ENCODE measurements at regions not wholly inside any gene's neighbourhood (a gene's known extent, or its start where the extent isn't known, plus 50 kb on each side); places are given as distances from the start of the nearest gene placed in this dataset.

DNA sequence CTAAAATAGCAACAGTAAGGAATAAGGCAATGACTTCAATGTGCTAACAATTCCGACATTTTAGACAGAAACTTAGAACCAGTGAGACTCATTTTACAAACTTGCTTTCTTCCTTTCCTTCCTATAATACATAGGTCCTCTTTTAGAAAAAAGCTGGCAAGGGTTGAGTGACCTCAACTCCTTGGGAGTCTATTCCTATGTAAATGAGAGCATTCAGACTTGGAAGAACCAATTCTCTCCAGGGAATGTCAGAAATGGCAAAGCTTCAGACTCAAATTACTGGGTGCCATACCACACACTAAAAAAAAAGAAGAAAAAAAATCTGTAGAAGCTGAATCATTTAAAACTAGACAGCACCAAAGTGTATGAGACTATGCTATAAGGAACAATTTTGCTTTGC is 1328.2 kb downstream of the OLFM4 start:
- no peak for DNase-seq (ENCODE audit: low read depth)
- TF ChIP-seq, protein P1, sequence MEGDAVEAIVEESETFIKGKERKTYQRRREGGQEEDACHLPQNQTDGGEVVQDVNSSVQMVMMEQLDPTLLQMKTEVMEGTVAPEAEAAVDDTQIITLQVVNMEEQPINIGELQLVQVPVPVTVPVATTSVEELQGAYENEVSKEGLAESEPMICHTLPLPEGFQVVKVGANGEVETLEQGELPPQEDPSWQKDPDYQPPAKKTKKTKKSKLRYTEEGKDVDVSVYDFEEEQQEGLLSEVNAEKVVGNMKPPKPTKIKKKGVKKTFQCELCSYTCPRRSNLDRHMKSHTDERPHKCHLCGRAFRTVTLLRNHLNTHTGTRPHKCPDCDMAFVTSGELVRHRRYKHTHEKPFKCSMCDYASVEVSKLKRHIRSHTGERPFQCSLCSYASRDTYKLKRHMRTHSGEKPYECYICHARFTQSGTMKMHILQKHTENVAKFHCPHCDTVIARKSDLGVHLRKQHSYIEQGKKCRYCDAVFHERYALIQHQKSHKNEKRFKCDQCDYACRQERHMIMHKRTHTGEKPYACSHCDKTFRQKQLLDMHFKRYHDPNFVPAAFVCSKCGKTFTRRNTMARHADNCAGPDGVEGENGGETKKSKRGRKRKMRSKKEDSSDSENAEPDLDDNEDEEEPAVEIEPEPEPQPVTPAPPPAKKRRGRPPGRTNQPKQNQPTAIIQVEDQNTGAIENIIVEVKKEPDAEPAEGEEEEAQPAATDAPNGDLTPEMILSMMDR (conservative IDR thresholded peaks at IDR 0.05; ENCODE audit: control insufficient read depth, insufficient read depth, low read depth, low read length), result no peak
- no peak overlapping the region for H3K4me3 ChIP-seq (ENCODE audit: control insufficient read depth, low read depth, low read length)

DNA sequence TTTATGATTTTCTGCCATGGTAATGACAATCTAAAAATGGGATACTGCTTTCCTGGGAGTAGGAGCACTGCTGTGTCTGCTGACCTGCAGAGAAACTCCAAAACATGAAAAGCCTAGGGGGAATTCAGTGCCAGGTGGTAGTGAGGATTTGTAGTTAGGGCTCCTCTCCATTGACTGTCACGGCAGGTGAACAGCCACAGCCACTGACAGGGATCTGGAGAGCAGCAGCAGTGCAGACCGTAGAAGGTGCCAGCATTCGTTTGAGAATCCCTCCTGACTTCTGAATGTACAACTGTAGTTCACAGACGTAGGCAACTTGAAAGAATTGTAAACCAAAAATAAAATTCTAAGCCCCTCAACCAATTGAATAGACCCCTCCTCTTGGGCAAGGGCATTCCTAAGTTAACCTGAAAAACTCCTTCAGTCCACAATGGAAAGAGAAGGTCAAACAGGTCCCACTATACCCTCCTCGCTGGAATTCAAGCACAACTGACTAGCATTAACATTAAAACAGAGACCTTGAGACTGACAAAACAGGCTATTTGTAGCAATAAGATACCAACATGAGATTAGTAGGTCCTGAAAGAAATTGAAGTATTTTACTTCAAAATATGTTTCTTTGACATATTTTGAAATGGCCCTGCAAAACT is 1328.8 kb downstream of the OLFM4 start:
- DNase-seq (ENCODE audit: low read depth), result no peak
- no peak overlapping the region for H3K4me3 ChIP-seq (ENCODE audit: control insufficient read depth, low read depth, low read length)
- TF ChIP-seq, protein P1 (conservative IDR thresholded peaks at IDR 0.05; ENCODE audit: control insufficient read depth, insufficient read depth, low read depth, low read length), result no peak

DNA sequence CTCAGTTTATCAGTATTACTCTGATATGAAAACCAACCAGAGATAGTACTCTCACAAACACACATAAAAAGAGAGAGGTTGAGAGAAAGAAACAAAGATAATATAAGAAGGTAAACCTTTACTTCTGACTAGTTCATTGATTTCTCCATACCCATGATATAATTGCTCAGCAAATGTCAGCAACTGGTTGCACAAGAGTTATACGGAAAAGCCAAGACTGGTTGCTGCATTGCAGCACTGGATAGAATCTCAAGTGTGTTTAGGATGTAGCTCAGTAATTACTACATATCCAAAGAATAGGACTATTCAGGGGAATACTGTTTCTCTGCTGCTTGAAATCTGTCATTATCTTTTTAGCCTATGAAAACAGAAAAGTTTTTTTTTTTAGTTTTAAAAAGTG is 1332.8 kb downstream of the OLFM4 start:
- TF ChIP-seq, protein P1 (conservative IDR thresholded peaks at IDR 0.05; ENCODE audit: control insufficient read depth, insufficient read depth, low read depth, low read length), result no peak
- no peak overlapping the region for H3K4me3 ChIP-seq (ENCODE audit: control insufficient read depth, low read depth, low read length)
- no peak for DNase-seq (ENCODE audit: low read depth)

DNA sequence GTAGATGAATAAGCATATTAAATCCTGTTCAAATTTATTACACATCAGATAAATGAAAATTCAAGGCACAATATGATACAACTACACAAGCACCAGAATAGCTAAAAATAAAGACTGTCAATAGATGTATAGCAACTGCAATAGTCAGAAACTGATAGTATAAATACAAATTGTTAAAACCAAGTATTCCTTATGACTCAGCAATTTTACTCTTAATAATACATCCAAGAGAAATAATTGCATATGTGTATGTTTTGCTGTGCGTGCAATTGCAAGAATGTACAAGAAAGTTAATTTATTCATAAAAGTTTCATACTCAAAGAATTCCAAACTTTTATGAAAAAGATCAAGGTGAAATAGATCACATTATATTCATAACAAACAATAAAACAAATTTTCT is 1338.1 kb downstream of the OLFM4 start:
- TF ChIP-seq, protein P1 (conservative IDR thresholded peaks at IDR 0.05; ENCODE audit: control insufficient read depth, insufficient read depth, low read depth, low read length), result no peak
- DNase-seq (ENCODE audit: low read depth), result no peak
- H3K4me3 ChIP-seq (ENCODE audit: control insufficient read depth, low read depth, low read length), result no peak overlapping the region

DNA sequence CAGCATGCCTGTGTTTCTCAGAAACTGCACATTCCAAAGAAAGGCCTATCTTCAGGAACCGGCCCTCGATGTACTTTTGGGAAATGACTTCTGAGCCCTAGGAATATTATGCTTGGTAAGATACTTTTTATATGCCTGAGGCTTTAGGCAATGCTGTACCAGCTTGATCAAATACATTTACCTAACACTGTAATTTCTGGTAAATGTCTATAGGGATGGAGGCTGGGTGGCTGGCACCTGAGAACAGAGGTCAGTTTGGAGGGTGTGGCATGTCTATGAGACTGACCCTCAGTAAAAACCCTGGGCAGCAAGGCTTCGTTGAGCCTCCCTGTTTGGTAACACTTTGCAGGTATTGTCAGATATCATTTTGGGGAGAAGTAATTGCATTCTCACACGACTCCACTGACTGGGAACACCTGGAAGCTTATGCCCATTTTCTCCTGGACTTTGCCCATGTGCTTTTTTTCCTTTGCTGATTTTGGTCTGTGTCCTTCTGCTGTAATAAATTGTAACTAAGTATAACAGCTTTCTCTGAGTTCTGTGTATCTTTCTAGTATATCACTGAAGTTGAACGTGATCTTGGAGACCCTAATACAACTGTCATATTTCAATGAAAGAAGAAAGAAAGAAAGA is 1339.1 kb downstream of the OLFM4 start:
- no peak overlapping the region for H3K4me3 ChIP-seq (ENCODE audit: control insufficient read depth, low read depth, low read length)
- DNase-seq (ENCODE audit: low read depth), result no peak
- TF ChIP-seq, protein P1 (conservative IDR thresholded peaks at IDR 0.05; ENCODE audit: control insufficient read depth, insufficient read depth, low read depth, low read length), result no peak

DNA sequence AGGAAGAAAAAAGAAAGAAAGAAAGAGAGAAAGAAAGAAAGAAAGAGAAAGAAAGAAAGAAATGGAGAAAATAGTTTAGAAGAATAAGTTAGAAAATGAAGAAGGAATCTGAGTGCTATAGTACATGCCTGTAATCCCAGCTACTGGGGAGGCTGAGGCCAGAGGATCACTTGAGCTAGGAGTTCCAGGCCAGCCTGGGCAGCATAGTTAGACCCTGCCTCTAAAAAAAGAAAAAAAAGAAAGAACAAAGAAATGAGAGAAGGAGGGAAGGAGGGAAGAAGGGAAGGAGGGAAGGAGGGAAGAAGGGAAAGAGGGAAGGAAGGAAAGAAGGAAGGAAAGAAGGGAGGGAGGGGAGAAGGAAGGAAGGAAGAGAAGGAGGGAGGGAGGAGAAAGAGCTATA is 1339.8 kb downstream of the OLFM4 start:
- TF ChIP-seq, protein P1 (conservative IDR thresholded peaks at IDR 0.05; ENCODE audit: control insufficient read depth, insufficient read depth, low read depth, low read length), result no peak
- no peak for DNase-seq (ENCODE audit: low read depth)
- H3K4me3 ChIP-seq (ENCODE audit: control insufficient read depth, low read depth, low read length), result no peak overlapping the region

Measured in fibroblast of mammary gland (primary cell).